22Rv1 (cell line): ENCODE measurements at regions not wholly inside any gene's neighbourhood (a gene's known extent, or its start where the extent isn't known, plus 50 kb on each side); places are given as distances from the start of the nearest gene placed in this dataset.

Experiments
- H3K27ac ChIP-seq: fragments of 450-650 bp; 2 replicates; pipeline ENCODE4 v1.5.1; 2017
- ZFX ChIP-seq: fragments of 450-650 bp; IDR thresholded peaks from 2 replicates; pipeline ENCODE4 v1.6.1; 2017; ENCODE audit warnings: antibody characterized with exemption, borderline replicate concordance
- TF ChIP-seq, protein P1 (sequence below): fragments of 450-650 bp; IDR thresholded peaks from 2 replicates; pipeline ENCODE4 v1.5.1; 2017; ENCODE audit warnings: mild to moderate bottlenecking

DNA sequence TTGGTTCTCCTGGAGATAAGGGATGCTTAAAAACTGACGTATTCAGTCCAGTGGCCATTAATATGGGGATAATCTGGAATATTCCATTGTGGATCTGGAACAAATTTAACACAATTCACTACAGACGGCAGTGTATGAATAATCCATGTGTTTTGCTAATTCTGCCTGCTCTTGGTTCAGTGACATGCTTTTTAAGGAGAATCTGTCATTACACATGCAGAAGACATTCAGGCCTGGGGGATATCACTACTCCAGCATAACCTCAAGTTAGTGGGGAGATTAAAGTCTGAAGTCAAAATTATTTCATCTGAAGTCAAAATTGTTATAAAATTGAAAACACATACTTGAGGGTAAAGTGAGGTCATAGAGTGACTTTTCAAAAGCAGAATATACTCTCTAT is 789.3 kb downstream of the USP25 start:
- TF ChIP-seq, protein P1, sequence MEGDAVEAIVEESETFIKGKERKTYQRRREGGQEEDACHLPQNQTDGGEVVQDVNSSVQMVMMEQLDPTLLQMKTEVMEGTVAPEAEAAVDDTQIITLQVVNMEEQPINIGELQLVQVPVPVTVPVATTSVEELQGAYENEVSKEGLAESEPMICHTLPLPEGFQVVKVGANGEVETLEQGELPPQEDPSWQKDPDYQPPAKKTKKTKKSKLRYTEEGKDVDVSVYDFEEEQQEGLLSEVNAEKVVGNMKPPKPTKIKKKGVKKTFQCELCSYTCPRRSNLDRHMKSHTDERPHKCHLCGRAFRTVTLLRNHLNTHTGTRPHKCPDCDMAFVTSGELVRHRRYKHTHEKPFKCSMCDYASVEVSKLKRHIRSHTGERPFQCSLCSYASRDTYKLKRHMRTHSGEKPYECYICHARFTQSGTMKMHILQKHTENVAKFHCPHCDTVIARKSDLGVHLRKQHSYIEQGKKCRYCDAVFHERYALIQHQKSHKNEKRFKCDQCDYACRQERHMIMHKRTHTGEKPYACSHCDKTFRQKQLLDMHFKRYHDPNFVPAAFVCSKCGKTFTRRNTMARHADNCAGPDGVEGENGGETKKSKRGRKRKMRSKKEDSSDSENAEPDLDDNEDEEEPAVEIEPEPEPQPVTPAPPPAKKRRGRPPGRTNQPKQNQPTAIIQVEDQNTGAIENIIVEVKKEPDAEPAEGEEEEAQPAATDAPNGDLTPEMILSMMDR, result no peak
- TF ChIP-seq ZFX, result no peak
- H3K27ac ChIP-seq, result no peak overlapping the region

DNA sequence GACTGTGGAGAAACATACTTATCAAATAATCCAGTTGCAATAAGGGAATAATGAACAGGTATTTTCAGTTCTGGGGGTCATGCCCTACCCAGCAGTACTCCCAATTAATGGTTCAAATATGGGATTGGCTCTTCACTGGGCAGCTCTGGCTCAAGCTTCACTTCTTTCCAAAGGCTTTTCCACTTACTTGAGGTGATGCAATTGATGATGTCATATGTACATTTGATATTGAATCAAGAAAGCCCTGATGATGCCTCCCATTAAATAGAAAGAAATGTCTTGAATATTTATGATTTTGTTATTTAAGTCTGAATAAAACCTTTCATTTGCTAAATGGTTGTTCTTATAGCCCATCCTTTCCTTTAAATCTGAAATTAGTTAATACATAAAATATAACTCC is 789.9 kb downstream of the USP25 start:
- TF ChIP-seq, protein P1, result no peak
- no peak for TF ChIP-seq ZFX
- no peak overlapping the region for H3K27ac ChIP-seq

DNA sequence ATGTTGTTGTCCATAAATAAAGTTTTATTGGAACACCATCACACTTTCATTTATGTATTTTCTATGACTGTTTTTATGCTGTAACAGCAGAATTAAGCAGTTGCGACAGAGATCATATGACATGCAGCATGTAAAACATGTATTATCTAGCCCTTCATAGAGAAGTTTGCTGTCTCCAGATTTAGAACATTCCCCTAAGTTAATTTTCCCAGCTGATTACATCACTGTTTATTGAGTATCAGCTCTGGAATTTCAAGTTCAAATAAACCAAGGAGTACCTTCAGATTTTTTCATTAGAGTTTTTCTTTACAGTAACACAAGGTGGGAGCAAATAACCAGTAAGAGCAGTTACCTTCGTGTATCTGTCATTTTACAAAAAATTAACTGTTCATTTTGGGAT is 792.8 kb downstream of the USP25 start:
- TF ChIP-seq ZFX, result no peak
- TF ChIP-seq, protein P1, result no peak
- peak overlapping the region; percentile 68 for H3K27ac ChIP-seq

DNA sequence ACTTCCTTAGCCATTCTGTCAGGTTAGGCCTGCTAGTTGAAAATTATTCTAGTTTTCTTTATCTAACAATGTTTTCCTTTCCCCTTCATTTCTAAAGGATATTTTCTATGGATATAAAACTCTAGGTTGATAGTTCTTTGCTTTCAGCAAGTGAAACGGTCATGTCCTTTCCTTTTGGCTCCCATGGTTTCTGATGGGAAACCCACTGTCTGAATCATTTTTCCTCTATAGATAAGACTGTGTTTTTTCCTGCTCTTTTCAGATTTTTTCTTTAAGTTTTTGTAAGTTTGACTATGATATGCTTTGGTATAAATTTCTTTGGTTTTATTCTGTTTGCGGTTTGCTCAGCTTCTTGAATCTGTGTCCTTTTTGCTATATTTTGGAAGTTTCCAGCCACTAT is 800.9 kb downstream of the USP25 start:
- H3K27ac ChIP-seq, result no peak overlapping the region
- no peak for TF ChIP-seq ZFX
- TF ChIP-seq, protein P1, result no peak

DNA sequence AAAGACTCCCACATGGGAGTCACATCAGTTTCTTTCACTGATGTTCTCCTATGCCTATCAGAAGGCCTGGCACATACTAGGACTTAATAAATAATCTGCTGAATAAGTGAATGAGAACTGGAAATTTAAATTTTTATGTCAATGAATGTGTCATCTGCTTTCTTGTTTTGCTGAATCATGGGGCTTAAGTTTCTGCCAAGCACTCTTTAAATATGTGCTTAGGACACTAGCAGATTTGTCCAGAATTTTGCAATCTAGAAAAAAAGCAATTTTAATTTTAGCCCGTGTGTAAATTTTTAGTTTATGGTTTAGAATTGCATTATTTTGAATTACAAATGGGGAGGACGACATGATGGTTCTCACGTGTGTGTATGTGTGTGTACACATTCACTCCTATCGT is 803.1 kb downstream of the USP25 start:
- no peak for TF ChIP-seq ZFX
- TF ChIP-seq, protein P1, result no peak
- H3K27ac ChIP-seq, result no peak overlapping the region

DNA sequence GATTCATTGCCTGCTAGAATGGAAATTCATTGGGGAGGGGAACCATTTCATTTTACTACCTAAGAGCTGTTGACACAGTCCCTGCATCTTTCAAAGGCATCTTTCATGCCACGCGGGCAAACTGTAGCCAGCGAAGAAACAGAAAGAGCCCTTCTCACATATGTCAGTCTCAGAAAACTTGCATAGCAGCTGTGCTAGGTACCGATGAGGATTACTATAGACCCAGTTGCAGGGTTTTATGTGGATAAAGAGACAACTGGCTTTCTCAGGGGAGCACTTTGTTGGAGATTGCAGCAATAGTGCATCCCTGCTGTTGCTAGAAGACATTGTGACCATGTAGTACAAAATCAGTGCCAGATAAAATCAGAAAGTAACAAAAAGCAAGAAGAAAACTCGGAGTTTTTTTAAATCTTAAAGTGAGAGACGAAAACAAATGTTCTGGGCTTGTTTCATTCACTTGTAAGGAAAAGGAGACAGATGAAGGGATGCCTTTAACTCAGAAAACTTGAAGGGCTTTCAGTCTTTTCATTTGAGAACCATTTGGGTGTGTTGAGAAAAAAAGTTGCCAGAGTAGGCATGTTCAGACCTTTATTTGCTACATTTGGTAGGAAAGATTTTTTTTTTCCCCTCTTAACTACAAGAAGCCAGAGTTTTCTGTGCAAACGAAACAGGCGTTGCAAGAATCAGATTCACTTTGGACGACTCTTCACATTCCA is 804.1 kb downstream of the USP25 start:
- TF ChIP-seq, protein P1, result no peak
- TF ChIP-seq ZFX, result no peak
- peak overlapping the region; percentile 23; the same call in 1 of the 2 replicates for H3K27ac ChIP-seq

DNA sequence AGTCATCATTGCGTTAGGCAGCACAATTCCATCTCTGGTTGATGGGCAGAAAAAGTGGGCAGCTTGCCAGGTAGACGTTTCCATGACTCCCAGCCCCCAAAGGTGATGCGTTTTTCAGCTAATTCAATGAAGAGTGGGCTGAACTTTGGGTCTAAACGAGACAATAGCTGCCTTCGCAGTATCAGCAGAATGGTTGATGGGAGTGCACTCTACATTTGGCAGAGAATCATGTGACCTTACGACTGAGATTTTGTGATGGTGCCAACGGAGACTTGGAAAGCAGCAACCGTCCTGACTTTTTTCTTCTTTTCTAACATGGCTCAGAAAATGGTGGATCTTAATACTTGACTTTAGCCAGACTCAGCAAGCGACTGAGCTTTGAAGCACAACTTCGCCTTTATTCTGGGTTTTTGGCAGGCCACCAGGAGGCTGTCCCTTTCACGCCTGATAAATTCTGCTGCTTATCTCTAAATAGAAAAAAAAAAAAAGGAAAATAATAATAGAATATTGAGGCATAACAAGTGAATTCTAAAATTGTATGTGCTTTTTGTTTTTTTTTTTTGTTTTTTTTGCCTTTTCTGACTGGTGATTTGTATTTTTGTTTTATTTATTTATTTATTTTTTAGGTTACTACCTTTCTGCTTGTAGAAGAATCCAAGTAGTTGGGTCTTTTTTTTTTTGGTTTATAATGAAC is 804.8 kb downstream of the USP25 start:
- H3K27ac ChIP-seq, result no peak overlapping the region
- TF ChIP-seq ZFX, result no peak
- TF ChIP-seq, protein P1, result no peak
